Calu3 (cell line): ENCODE measurements at regions not wholly inside any gene's neighbourhood (a gene's known extent, or its start where the extent isn't known, plus 50 kb on each side); places are given as distances from the start of the nearest gene placed in this dataset.

Source experiments
- BruUV-seq: library from RNA; stranded (reverse); fragments of 400-500 nt; replicated peaks from 2 replicates; lab custom pipeline; 2021; lab: Mats Ljungman, UMichigan
- CTCF ChIA-PET: fragments of 300-600 bp; sonication (Branson Sonifier 250); formaldehyde crosslinking; loops from one replicate; lab custom pipeline; 2022; ENCODE audit warnings: antibody characterized with exemption; lab: Charles Lee
- DNase-seq: peaks from one replicate; pipeline ENCODE4 v3.0.0; 2022
- H3K27ac Mint-ChIP-seq: one replicate; pipeline ENCODE4 v1.8.0; 2022; ENCODE audit warnings: mixed read lengths; ENCODE audit not compliant: unreplicated experiment
- H3K27me3 Mint-ChIP-seq: one replicate; pipeline ENCODE4 v1.8.0; 2022; ENCODE audit warnings: mixed read lengths; ENCODE audit not compliant: unreplicated experiment
- H3K36me3 Mint-ChIP-seq: one replicate; pipeline ENCODE4 v1.8.0; 2022; ENCODE audit warnings: mild to moderate bottlenecking, moderate library complexity, mixed read lengths; ENCODE audit not compliant: insufficient read depth, unreplicated experiment
- H3K4me1 Mint-ChIP-seq: one replicate; pipeline ENCODE4 v1.8.0; 2022; ENCODE audit warnings: mild to moderate bottlenecking, low read depth, mixed read lengths; ENCODE audit not compliant: unreplicated experiment
- H3K4me3 Mint-ChIP-seq: one replicate; pipeline ENCODE4 v1.8.0; 2022; ENCODE audit warnings: mild to moderate bottlenecking, low read depth, moderate library complexity, mixed read lengths; ENCODE audit not compliant: unreplicated experiment
- H3K9me3 Mint-ChIP-seq: one replicate; pipeline ENCODE4 v1.8.0; 2022; ENCODE audit warnings: low read depth, mixed read lengths; ENCODE audit not compliant: unreplicated experiment
- intact Hi-C: fragments of 100-400 bp; cut with micrococcal nuclease; formaldehyde crosslinking; loops from one replicate; pipeline ENCODE4 v1.10.0; 2022; ENCODE audit not compliant: unreplicated experiment
- TF ChIP-seq, protein P1 (sequence below): fragments of 200-600 bp; IDR thresholded peaks from one replicate; pipeline ENCODE4 v1.8.0; 2022; ENCODE audit warnings: antibody characterized with exemption; ENCODE audit not compliant: unreplicated experiment

DNA sequence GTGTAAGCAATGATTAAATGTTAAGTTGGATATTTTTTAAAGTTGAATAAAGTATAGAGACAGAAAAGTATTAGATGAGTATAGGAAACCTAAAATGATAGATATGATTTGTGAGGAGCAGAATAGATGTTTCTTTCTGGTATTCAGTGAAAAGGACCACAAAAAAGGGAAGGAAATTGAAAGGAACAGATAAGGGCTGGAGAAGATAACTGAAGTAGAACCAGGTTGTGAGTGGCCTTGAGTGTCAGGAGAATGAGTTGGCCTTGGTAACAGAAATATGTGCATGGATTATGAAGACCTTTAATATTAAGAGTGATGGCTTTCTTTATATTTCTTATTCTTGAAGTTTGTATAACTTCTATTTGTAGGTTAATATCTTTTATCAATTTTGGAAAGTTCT, 543.5 kb downstream of the METTL4 start:
- no peak for DNase-seq
- H3K27me3 Mint-ChIP-seq = no peaks in the 10 kb centered on the region
- intact Hi-C loops = no loop called here
- H3K36me3 Mint-ChIP-seq = no peaks in the 10 kb centered on the region
- no peaks in the 10 kb centered on the region for H3K4me1 Mint-ChIP-seq
- no peaks in the 10 kb centered on the region for H3K9me3 Mint-ChIP-seq
- no peak overlapping the region for H3K27ac Mint-ChIP-seq
- H3K4me3 Mint-ChIP-seq = no peak overlapping the region
- TF ChIP-seq, protein P1, sequence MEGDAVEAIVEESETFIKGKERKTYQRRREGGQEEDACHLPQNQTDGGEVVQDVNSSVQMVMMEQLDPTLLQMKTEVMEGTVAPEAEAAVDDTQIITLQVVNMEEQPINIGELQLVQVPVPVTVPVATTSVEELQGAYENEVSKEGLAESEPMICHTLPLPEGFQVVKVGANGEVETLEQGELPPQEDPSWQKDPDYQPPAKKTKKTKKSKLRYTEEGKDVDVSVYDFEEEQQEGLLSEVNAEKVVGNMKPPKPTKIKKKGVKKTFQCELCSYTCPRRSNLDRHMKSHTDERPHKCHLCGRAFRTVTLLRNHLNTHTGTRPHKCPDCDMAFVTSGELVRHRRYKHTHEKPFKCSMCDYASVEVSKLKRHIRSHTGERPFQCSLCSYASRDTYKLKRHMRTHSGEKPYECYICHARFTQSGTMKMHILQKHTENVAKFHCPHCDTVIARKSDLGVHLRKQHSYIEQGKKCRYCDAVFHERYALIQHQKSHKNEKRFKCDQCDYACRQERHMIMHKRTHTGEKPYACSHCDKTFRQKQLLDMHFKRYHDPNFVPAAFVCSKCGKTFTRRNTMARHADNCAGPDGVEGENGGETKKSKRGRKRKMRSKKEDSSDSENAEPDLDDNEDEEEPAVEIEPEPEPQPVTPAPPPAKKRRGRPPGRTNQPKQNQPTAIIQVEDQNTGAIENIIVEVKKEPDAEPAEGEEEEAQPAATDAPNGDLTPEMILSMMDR = no peak
- CTCF ChIA-PET = no interaction called here
- BruUV-seq = no TSS peak

DNA sequence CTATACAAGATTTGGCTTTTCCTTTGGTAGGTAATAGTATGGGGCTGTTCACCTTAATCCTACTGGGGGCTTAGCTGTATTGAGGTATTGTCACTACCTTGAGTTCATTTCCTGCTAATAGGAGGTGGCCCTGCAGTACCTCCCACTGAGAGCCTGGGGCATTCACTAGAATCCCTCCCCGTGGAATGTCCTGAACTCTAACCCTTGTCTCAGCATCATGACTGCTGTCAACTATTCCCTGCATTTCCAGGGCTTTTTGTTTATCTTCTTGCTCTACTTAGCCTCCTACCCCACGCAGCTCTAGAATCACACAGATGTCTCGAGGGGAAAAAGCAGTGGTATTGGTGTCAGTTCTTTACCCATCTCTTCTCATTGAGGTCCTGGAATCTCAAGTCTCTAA, 542.3 kb downstream of the METTL4 start:
- H3K4me3 Mint-ChIP-seq = no peak overlapping the region

DNA sequence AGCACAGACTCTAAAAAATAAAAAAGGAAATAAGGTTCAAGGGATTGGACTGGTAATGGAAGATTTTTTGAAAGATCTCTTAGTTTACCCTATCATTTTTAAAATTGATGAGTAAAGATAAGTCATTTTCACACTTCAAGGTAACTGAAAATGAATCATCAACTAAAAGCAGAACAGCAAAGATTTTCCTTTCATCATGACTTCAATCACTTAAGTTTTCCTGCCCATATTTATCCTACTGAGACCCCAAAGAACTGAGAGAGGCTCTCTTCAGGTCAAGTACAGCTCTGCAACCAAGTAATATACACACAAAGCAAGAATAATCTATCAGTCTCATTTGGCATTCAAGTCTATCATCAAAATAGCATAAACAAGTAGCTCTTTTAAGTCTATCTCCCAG, 540.7 kb downstream of the METTL4 start:
- CTCF ChIA-PET = no interaction called here
- Mint-ChIP-seq H3K4me3 (no peak overlapping the region), H3K9me3 (no peaks in the 10 kb centered on the region), H3K27ac (no peak overlapping the region), H3K27me3 (no peaks in the 10 kb centered on the region), H3K36me3 (no peaks in the 10 kb centered on the region), H3K4me1 (peaks cover 4% of the 10 kb centered on the region)
- TF ChIP-seq, protein P1 = no peak
- no peak for DNase-seq
- BruUV-seq = no TSS peak
- intact Hi-C loops = loop anchor here (10.0 kb wide), 1 partner anchor 64 kb away; no protein-coding TSS in a partner anchor

More for the DNA sequence above, 542.3 kb downstream of the METTL4 start:
- Mint-ChIP-seq H3K4me1 (no peaks in the 10 kb centered on the region), H3K27me3 (no peaks in the 10 kb centered on the region), H3K27ac (no peak overlapping the region), H3K9me3 (no peaks in the 10 kb centered on the region), H3K36me3 (no peaks in the 10 kb centered on the region)
- no TSS peak for BruUV-seq
- CTCF ChIA-PET = no interaction called here
- intact Hi-C loops = no loop called here
- TF ChIP-seq, protein P1 = no peak
- DNase-seq = no peak

DNA sequence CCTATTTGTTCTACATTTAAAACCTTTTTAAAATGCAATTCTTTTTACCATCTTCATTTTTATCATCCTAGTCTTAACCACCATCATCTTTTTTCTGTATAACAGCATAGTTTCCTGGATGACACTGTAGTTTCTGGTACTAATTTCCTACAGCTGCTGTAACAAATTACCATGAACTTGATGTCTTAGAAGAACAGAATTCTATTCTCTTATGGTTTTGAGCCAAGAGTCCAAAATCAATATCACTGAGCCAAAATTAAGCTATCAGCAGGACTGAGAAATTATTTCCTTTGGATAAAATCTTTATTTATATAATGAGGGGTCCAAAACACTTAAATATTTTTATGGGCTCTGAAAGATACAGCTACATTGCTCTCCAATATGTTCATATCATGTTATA, 539.3 kb downstream of the METTL4 start:
- intact Hi-C loops = loop anchor here (10.0 kb wide), 1 partner anchor 63 kb away; no protein-coding TSS in a partner anchor
- H3K27me3 Mint-ChIP-seq = no peaks in the 10 kb centered on the region

More for the DNA sequence above, 539.3 kb downstream of the METTL4 start:
- no peak overlapping the region for H3K4me3 Mint-ChIP-seq
- TF ChIP-seq, protein P1 = no peak
- H3K36me3 Mint-ChIP-seq = no peaks in the 10 kb centered on the region
- H3K9me3 Mint-ChIP-seq = no peaks in the 10 kb centered on the region
- peaks cover 14% of the 10 kb centered on the region for H3K4me1 Mint-ChIP-seq
- CTCF ChIA-PET = no interaction called here
- no peak for DNase-seq
- H3K27ac Mint-ChIP-seq = no peak overlapping the region
- BruUV-seq = no TSS peak
